A549 (cell line): ENCODE measurements at regions not wholly inside any gene's neighbourhood (a gene's known extent, or its start where the extent isn't known, plus 50 kb on each side); places are given as distances from the start of the nearest gene placed in this dataset.

Experiments used
- small RNA-seq, 6 experiments: library from RNA; depleted of rRNA; stranded (forward); fragments of <200 nt; gene quantifications; one replicate each; pipeline ENCODE3, GENCODE V24; 2012

Small RNA genes in the stretch of these regions (small RNA-seq; reads per million reads assigned to genes)
- 0 reads per million in 6 experiments for gene UBE2V1P10
